Keratinocyte (primary cell): ENCODE measurements at regions not wholly inside any gene's neighbourhood (a gene's known extent, or its start where the extent isn't known, plus 50 kb on each side); places are given as distances from the start of the nearest gene placed in this dataset.

ENCODE experiments used
- DNase-seq: peaks from one replicate; pipeline ENCODE4 v3.0.0-alpha.2; 2011; ENCODE audit warnings: low read depth, missing footprints, low spot score
- FAIRE-seq: peaks from 2 replicates; lab custom pipeline; 2011; peaks lifted over from hg19 to GRCh38; lab: Jason Lieb, UNC
- H2AFZ ChIP-seq: 2 replicates; pipeline ENCODE4 v1.6.0; 2012; ENCODE audit warnings: low read length, control low read depth, inconsistent platforms; ENCODE audit not compliant: control insufficient read depth
- H3K27ac ChIP-seq: 2 replicates; pipeline ENCODE4 v1.5.1; 2011; ENCODE audit warnings: low read length; ENCODE audit not compliant: control insufficient read depth, insufficient read depth
- H3K27me3 ChIP-seq: 3 replicates; pipeline ENCODE4 v1.6.0; 2011; ENCODE audit warnings: low read length; ENCODE audit not compliant: control insufficient read depth, insufficient read depth; ENCODE audit errors: extremely low read depth
- H3K36me3 ChIP-seq, 2 experiments: 2 replicates in 1 of 2; 3 replicates in 1 of 2; pipeline ENCODE4 v1.5.1; 2011; ENCODE audit warnings: low read length in 2 of 2, mild to moderate bottlenecking in 1 of 2; ENCODE audit not compliant: control insufficient read depth in 2 of 2, insufficient read depth in 2 of 2; ENCODE audit errors: extremely low read depth in 1 of 2
- H3K4me1 ChIP-seq: 3 replicates; pipeline ENCODE4 v1.5.1; 2011; ENCODE audit warnings: low read length; ENCODE audit not compliant: control insufficient read depth, insufficient read depth; ENCODE audit errors: extremely low read depth
- H3K4me2 ChIP-seq: 3 replicates; pipeline ENCODE4 v1.6.0; 2011; ENCODE audit warnings: low read depth, low read length; ENCODE audit not compliant: control insufficient read depth, insufficient read depth; ENCODE audit errors: extremely low read depth
- H3K4me3 ChIP-seq, 3 experiments: fragments of 200-600 bp in 1 of 3; sonication (generic) in 1 of 3; 2 replicates in 2 of 3; 3 replicates in 1 of 3; pipeline ENCODE4 v1.5.1; 2011 to 2016; ENCODE audit warnings: low read length in 3 of 3, mild to moderate bottlenecking in 3 of 3, control low read depth in 2 of 3, inconsistent platforms in 1 of 3, low read depth in 1 of 3, mixed read lengths in 1 of 3, mixed run types in 1 of 3, moderate library complexity in 1 of 3; ENCODE audit not compliant: control insufficient read depth in 2 of 3, insufficient read depth in 2 of 3; ENCODE audit errors: extremely low read depth in 1 of 3
- H3K79me2 ChIP-seq: 2 replicates; pipeline ENCODE4 v1.6.0; 2012; ENCODE audit warnings: low read length; ENCODE audit not compliant: control insufficient read depth, insufficient read depth
- H3K9ac ChIP-seq: 3 replicates; pipeline ENCODE4 v1.6.0; 2011; ENCODE audit warnings: low read length; ENCODE audit not compliant: control insufficient read depth, insufficient read depth; ENCODE audit errors: extremely low read depth
- H3K9me1 ChIP-seq: 3 replicates; pipeline ENCODE4 v1.6.0; 2011; ENCODE audit warnings: low read length; ENCODE audit not compliant: control insufficient read depth, insufficient read depth; ENCODE audit errors: extremely low read depth
- H3K9me3 ChIP-seq: 2 replicates; pipeline ENCODE4 v1.5.1; 2012; ENCODE audit warnings: low read depth, low read length; ENCODE audit not compliant: control insufficient read depth
- H4K20me1 ChIP-seq: 3 replicates; pipeline ENCODE4 v1.6.0; 2011; ENCODE audit warnings: low read length; ENCODE audit not compliant: control insufficient read depth, insufficient read depth; ENCODE audit errors: extremely low read depth
- EZH2 ChIP-seq: IDR thresholded peaks from one replicate; pipeline ENCODE4 v1.6.1; 2012; ENCODE audit warnings: inconsistent platforms, mild to moderate bottlenecking, low read length, moderate library complexity
- dilution Hi-C: fragments of 300-500 bp; cut with MboI; formaldehyde crosslinking; loops from one replicate; pipeline ENCODE4 v1.7.0; 2020; ENCODE audit warnings: low sequenced_read_pairs; ENCODE audit not compliant: extremely low pct_ligation_motif_present
- TF ChIP-seq, protein P1 (sequence below), 3 experiments: IDR thresholded peaks in 1 of 3; conservative IDR thresholded peaks in 1 of 3; optimal IDR thresholded peaks in 1 of 3; 2 replicates in 2 of 3; 3 replicates in 1 of 3; pipeline versions ENCODE3 to v1.5.1; 2011; ENCODE audit warnings: low read length in 3 of 3, mild to moderate bottlenecking in 3 of 3, moderate library complexity in 2 of 3, control low read depth in 1 of 3, inconsistent platforms in 1 of 3; ENCODE audit not compliant: insufficient read depth in 2 of 3; ENCODE audit errors: extremely low read depth in 1 of 3

DNA sequence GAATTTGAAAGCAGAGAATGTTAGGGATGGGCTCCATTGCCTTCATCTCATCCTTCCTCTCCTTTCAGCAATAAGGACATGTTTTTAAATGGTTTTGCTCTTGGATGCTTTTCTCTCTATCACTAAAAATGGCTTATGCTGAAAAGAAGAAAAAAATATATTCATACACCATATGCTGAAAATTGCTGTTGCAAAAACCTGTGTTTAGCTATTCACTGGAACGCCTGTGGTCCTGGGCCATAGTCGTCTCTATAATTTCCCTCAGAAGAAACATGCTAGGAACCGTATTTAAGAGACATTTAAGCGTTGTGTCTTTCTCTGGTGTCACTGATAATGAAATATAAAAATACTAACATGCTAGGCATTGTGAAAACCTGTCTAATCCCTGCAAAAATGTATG is 324.9 kb downstream of the TSN start:
- H3K4me3 ChIP-seq: no peak overlapping the region
- no peaks in the 10 kb centered on the region for H4K20me1 ChIP-seq
- no peaks in the 10 kb centered on the region for H3K9me3 ChIP-seq
- dilution Hi-C loops: no loop called here
- TF ChIP-seq, protein P1, sequence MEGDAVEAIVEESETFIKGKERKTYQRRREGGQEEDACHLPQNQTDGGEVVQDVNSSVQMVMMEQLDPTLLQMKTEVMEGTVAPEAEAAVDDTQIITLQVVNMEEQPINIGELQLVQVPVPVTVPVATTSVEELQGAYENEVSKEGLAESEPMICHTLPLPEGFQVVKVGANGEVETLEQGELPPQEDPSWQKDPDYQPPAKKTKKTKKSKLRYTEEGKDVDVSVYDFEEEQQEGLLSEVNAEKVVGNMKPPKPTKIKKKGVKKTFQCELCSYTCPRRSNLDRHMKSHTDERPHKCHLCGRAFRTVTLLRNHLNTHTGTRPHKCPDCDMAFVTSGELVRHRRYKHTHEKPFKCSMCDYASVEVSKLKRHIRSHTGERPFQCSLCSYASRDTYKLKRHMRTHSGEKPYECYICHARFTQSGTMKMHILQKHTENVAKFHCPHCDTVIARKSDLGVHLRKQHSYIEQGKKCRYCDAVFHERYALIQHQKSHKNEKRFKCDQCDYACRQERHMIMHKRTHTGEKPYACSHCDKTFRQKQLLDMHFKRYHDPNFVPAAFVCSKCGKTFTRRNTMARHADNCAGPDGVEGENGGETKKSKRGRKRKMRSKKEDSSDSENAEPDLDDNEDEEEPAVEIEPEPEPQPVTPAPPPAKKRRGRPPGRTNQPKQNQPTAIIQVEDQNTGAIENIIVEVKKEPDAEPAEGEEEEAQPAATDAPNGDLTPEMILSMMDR (optimal IDR thresholded peaks at IDR 0.05 in 1 of 3, IDR thresholded peaks at IDR 0.05 in 1 of 3, conservative IDR thresholded peaks at IDR 0.05 in 1 of 3; ENCODE audit: extremely low read depth in 1 of 3, insufficient read depth in 2 of 3, low read length in 3 of 3): no peak
- no peak for TF ChIP-seq EZH2
- FAIRE-seq (no peak), DNase-seq (no peak)
- no peak overlapping the region for H3K27ac ChIP-seq
- no peak overlapping the region for H2AFZ ChIP-seq
- no peaks in the 10 kb centered on the region for H3K9me1 ChIP-seq
- no peaks in the 10 kb centered on the region for H3K36me3 ChIP-seq
- no peak overlapping the region for H3K9ac ChIP-seq
- no peak overlapping the region for H3K4me2 ChIP-seq
- H3K27me3 ChIP-seq: no peaks in the 10 kb centered on the region
- no peaks in the 10 kb centered on the region for H3K79me2 ChIP-seq
- no peaks in the 10 kb centered on the region for H3K4me1 ChIP-seq

DNA sequence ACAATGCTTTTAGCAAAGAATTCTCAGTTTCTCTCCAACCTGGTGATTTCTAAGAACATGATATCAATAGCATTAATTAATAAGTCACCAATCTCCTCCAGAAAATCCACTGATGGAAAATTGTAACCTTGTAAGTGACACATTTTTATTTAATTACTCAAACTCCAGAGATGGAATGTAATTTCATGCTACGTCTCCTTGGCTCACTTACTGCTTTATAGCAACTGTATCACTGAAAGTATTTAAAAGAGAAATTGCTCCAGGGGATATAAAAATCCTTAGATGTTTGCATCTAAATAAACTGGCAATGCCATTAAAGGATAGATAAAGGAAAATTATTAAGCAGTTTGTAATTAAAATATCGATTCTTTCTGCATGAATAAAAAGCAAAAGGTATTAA is 325.4 kb downstream of the TSN start:
- H3K27me3 ChIP-seq: no peaks in the 10 kb centered on the region
- dilution Hi-C loops: no loop called here
- no peak overlapping the region for H2AFZ ChIP-seq
- no peak overlapping the region for H3K9ac ChIP-seq
- H3K4me2 ChIP-seq: no peak overlapping the region
- H4K20me1 ChIP-seq: no peaks in the 10 kb centered on the region
- no peaks in the 10 kb centered on the region for H3K4me1 ChIP-seq
- FAIRE-seq (no peak), DNase-seq (no peak)
- no peaks in the 10 kb centered on the region for H3K9me3 ChIP-seq
- TF ChIP-seq, protein P1 (optimal IDR thresholded peaks at IDR 0.05 in 1 of 3, IDR thresholded peaks at IDR 0.05 in 1 of 3, conservative IDR thresholded peaks at IDR 0.05 in 1 of 3; ENCODE audit: extremely low read depth in 1 of 3, insufficient read depth in 2 of 3, low read length in 3 of 3): no peak
- TF ChIP-seq EZH2: no peak
- no peak overlapping the region for H3K4me3 ChIP-seq
- H3K79me2 ChIP-seq: no peaks in the 10 kb centered on the region
- H3K9me1 ChIP-seq: no peaks in the 10 kb centered on the region
- H3K36me3 ChIP-seq: no peaks in the 10 kb centered on the region
- H3K27ac ChIP-seq: no peak overlapping the region
